SK-N-DZ (cell line): ENCODE measurements at regions not wholly inside any gene's neighbourhood (a gene's known extent, or its start where the extent isn't known, plus 50 kb on each side); places are given as distances from the start of the nearest gene placed in this dataset.

Experiments used
- DNase-seq: peaks from one replicate; pipeline ENCODE4 v3.0.0-alpha.2; 2015; ENCODE audit warnings: low spot score

DNA sequence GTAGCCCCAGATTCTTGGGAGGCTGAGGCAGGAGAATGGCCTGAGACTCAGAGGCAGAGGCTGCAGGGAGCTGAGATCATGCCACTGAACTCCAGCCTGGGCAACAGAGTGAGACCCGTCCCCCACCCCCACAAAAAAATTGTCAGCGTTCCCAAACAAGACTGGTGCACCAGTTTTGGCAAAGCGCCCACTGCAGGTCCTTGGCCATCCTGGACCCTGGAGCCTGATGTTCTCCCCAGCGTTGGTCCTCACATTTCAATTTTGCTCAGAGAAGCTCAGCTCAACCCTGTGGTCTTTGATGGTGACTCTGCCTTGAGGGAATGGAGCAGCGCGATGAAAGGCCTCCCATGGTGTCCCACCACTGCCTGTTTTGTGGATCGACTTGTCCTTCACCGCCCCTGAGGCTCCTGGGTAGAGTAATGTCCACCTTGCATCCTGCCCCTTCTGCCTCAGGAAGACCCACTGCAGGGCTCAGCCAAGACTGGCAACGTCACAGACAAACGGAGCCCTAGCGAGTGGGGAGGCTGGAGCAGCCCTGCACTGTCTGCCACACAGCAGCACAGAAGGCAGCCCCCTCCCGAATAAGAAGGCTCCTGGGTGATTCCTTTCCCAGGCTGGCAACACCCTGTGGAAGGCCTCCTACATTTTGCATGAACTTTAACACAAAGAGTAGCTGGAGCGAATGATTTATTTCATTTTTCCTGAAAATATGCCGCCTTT, 410.9 kb downstream of the TCERG1L start:
- no peak for DNase-seq

DNA sequence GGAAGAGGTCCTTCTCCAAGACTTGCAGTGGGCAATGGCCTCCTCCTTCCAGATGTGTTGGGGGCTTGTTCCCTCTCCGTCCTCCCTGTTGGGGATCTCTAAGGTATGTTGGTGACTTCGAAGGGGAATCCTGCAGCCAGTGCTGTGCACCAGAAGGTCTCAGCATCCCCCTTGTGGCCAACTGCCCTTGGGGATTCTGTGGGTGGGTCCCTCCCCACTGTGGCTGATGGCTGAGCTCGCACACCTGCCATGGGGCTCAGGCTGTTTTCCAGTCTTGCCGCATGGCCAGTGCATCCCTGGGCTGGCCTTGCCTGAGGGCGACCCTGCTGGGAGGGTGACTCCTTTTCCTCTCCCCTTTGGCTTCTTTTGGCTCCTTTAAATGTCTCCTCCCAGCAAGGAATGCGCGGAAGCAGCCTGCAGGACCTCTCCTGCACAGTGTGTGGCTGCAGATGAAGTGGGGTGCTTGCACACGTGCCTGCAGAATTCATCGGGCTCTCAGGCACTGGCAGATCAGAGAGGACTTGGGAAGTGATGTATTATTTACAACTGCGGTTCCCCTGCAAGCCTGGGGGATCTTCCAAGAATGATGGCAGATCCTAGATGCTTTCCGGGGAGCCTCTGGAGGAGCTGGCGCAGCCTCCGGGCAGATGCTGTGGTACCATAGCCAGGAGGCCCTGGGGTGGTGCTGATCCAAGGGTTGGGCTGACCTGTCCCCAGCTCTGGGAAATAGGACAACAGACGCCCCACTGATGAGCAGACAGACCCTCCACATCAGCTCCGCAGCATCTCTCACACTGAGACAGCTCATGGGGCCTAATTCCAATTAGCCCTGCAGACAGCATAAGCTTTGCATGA, 410.0 kb downstream of the TCERG1L start:
- no peak for DNase-seq

DNA sequence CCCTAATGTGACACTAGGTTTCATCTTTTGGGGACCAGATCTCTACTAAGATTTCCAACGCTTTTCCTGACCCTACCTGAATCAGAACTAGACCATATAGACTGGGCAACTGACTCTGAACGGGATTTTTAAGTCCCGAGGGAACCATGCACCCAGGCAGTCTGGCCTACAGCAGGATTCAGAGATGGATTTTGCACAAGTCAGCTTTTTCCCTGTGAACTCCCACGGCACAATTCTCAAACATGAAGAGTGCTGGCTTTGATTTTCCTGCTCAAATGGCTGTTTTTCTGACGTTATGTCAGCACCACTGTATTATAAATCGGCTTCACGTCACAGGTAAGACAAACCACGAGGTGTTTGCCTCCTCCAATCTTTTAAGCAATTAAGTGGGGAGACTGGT, 409.1 kb downstream of the TCERG1L start:
- no peak for DNase-seq

DNA sequence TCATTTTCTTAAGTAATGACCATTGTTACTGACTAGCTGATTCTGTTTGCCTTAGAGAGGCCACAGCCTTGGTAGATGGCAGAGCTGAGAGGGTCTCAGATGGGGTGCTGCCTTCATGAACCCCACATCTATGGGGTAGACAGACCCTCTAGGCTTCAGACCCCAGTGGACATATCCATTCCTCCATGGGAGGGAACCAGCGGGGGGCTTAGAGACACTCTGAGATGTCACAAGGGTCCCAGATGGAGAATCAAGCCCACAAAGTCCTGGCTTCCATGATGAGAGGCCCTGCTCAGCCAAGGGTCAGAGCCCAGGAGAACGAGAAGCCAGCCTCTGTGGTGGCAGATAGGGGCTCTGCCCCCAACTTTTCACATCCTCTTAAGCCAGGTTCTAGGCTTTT, 408.6 kb downstream of the TCERG1L start:
- no peak for DNase-seq

DNA sequence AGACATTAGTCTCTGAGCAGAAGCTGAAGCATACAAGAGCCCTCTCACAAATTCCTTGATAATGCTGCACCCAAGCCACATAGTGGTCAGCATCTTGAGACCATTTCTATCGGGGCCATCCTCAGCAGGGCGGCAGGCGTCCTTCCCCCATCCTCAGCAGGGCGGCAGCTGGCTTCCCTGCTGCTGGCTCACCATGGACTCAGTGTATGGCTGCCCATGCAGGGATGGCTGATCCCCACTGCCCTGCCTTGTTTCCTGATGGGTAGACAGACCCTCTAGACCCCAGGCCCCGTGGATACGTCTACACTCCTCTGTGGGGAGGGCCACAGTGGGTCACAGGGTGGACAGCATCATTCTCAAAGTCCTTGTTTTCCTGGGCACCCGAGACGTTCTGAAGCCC, 406.8 kb downstream of the TCERG1L start:
- no peak for DNase-seq

DNA sequence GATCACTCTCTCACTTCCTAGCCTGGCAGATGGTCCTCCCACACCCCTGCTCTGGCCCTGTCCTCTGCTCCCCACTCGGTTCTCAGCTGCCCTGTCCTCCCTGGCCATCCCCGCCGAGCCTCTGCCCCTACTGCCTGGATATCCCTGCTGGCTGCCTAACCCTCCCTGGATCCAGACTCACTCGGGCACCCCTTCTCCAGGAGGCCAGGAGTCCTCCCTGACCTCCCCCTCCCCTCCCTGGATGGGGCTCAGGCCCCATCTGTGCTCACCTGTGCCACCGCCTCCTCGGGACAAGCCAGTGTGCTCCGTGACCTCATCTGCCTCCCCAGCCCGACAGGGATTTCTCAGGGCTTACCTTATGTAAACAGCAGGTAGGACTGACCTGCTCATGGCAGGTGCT, 406.1 kb downstream of the TCERG1L start:
- DNase-seq, result no peak

DNA sequence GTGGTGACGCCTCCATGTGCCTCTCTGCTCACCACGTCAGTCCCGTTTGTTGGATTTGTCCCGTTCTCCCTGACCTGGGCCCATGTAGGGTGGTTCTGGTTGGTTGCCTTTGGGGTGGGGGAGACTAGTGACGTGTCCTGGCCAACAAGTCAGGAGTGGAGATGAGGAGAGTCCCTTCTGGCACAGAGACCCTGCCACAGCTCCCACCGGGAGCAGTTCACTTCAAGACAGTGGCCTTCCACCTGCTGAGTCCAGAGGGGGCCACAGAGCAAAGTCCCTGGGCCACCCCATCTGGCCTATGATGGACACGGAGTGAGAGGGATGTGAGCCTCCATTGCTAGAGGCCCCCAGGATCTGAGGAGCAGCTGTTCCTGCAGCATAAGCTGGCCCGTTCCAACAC, 405.6 kb downstream of the TCERG1L start:
- DNase-seq, result no peak

DNA sequence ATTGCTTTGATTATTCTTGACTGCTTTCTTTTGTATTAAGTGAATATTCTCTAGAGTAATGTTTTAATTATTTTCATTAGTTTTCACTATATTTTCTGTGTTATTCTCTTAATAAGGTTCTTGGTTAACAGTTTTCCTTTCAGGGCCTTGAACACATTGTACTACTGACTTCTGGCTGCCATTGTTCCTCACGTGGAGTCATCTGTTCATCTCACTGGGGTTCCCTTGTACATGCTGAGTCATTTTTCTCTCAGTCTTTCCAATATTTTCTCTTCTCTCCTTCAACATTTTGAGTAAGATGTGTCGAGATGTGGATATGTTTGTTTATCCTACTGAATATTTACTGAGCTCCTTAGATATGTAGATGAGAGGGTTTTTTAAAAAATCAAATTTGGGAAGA, 400.7 kb downstream of the TCERG1L start:
- DNase-seq, result no peak

DNA sequence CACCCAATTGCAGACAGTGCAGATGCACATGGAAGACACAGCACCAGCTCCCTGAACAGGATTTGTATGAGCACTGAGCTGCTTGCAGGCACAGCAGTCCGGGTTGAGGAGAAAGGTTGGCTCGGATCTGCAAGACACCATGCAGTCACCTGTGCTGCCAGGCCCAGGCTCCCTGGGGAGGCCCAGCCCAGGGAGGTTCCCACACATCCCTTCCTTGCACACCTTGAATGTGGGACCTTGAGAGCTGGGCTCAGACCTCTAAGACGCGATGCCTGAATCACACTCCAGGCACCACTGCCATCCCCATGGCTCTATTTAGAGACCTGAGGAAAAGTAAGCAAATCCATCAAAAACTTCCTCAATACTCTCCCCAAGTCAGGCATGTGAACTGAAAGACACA, 397.7 kb downstream of the TCERG1L start:
- no peak for DNase-seq

DNA sequence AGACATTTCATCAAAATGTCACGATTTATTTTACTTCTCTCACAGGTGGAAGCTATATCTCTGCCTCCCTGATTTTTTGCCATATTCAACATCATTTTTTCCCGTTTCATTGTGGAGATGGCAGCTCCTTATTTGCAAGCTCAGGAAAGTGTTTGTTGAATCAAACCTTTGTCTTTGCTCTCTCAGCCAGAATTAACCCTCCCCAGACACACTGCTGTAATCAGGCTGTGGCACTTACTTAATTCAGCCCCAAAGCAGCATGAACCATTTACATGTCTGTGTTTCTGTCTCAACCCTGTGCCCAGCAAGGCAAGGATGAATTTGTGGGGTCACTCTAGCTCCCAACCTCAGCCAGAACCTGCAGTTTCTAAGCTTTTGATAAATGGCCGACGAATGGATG, 397.2 kb downstream of the TCERG1L start:
- no peak for DNase-seq

DNA sequence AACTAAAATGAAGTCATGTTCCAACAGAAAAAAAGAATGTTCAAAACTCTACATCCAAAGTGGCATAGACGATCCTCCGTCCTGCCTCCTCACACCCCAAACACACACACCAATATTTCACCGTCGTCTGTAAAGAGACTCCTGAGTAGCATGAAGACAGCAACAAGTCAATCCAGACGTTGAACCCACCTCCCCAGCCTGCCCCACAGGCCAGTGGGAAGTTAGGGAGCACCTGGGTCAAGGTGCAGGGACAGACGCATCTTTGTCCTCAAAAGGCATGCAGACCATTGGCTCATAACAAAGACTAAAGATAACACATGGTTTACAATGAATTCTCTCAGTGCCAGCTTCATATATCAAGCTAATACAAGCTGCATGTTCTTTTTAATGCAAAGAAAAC, 396.5 kb downstream of the TCERG1L start:
- DNase-seq, result no peak

DNA sequence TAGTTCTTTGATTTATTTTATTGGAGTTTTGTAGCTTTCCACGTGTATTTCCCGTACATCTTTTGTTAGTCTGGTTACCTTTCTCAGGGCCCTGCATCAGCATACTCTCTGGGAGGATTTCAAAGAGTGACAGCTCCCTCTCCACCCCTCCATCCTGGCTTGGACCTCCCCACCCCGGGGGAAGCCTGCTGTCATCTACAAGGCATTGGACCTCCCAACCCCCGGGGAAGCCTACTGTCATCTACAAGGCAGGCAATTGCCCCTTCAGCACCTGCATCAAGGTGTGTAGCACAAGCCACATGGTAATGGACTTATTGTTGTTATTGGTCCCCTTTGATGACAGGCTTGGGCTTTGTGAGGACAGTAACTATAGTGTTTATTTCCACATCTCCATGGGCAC, 390.1 kb downstream of the TCERG1L start:
- DNase-seq, result no peak

DNA sequence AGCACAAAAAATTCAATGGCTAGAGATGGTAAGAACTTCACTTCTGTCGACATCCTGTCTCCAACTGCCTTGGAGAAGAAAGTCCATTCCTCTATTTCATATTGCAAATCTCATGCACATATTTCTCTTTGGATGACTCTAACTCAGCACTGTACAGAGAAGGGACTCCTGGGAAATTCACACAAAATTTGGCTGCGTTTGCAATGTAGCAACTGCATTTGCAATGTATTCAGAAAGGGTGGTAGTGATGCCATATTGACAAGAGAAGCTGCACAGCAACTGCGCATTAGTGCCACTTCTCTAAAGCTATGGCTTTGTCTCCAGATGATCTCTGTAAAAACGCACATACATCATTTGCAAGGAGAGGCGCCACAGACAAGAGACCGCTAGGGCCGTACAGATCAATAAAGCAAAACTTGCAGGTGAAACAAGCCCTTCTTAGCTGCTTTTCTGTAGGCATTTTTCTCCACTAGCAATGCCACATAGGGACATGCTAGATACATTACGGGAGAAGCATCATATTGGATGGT, 389.5 kb downstream of the TCERG1L start:
- DNase-seq, result no peak

DNA sequence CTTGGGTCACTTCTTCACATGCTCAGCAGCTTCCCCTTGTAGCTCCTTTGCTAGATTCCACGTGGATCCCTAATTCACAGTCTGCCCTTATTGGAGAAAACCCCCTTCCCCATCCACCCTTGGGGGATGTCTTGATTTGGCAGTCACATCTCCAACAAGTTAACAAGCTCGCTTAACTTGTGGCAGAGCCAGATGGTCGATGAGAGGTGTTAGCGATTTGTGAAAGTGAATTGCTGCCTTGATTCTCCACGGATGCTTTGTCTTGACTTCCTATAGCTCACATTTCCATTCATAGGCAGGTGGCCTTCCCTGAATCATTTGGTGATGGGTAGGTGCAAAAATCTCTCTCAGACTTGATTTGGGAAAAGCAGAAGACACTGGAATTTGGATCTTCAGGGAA, 387.9 kb downstream of the TCERG1L start:
- DNase-seq, result no peak

DNA sequence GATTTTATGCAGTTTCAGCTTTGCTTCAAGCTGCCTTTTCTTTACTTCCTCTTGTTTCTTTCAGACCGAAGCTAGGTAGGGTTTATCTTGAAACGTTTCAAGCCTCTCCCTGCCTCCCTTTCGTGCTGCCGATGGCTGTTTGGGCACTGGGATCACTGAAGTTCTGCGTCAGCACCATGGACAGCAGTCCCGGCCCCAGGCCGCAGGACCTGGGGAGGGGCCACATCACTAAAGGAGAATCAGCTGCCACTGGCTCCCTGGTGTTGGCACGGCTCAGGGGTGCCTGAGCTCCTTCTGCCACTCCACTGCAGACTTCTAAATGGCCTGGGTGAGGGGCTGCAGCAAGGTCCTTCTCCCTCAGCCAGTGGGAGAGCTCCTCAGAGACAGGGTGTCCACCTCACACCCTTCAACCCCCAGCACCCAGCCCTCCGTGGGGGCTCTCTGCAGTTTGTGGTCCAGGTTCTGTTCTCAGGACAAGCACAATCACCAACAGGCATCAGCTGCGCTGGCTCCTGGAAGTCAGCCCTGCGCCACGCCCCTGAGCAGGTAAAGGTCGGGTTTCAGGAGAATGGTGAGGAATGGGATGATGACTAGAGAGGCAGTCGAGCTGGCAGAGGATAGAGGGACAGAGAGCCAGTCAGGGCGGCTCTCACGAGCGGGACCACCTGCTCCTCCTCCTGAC, 387.2 kb downstream of the TCERG1L start:
- no peak for DNase-seq

DNA sequence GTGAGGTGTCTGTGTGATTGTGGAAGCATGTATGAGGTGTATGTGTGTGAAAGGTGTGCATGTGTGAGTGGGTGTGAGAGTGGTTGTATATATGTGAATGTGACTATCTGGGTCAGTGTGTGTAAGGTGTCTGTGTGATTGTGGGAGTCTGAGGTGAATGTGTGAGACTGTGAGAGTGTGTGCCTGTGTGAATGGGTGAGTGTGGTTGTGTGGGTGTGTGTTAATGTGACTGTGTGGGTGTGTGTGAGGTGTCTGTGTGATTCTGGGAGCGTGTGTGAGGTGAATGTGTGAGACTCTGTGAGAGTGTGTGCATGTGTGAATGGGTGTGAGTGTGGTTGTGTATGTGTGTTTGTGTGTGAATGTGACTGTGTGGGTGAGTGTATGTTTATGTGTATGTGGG, 385.1 kb downstream of the TCERG1L start:
- DNase-seq, result no peak

DNA sequence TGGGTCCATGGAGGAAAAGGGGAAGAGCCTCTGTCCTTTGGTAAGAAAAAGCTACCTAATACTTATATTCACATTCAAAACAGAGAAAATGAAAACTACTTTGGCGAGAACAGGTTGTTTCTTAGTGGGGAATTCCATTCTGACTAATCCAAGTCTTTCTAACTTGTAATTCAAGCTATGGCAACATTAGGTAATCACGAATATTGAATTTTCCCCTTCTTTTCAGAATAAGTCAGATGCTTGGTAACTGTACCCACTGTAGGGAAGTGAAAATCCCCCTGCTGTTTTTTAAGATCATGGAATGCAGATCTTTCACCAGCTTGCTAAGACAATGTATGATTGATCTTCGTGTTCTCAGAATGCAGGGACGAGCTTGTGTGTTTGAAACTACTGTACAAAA, 384.4 kb downstream of the TCERG1L start:
- no peak for DNase-seq

DNA sequence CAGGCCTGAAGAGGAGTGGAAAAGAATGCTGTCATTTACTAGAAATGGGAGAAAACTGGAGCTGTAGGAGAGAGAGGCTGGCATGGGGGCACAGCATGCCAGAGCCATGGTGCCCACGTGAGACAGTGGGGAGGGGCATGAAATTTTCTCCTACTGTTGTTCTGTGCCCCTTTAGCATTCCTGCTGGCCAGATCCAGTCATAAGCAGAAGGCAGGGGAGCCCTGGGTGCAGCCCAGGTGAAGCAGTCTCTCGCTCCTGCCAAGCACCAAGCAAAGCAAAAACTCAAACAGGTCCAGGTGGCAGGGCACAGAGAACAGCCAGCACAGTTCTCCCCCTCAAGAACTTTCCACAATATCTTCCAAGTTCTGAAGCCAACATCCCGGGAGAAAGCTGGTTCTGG, 383.2 kb downstream of the TCERG1L start:
- DNase-seq, result no peak

DNA sequence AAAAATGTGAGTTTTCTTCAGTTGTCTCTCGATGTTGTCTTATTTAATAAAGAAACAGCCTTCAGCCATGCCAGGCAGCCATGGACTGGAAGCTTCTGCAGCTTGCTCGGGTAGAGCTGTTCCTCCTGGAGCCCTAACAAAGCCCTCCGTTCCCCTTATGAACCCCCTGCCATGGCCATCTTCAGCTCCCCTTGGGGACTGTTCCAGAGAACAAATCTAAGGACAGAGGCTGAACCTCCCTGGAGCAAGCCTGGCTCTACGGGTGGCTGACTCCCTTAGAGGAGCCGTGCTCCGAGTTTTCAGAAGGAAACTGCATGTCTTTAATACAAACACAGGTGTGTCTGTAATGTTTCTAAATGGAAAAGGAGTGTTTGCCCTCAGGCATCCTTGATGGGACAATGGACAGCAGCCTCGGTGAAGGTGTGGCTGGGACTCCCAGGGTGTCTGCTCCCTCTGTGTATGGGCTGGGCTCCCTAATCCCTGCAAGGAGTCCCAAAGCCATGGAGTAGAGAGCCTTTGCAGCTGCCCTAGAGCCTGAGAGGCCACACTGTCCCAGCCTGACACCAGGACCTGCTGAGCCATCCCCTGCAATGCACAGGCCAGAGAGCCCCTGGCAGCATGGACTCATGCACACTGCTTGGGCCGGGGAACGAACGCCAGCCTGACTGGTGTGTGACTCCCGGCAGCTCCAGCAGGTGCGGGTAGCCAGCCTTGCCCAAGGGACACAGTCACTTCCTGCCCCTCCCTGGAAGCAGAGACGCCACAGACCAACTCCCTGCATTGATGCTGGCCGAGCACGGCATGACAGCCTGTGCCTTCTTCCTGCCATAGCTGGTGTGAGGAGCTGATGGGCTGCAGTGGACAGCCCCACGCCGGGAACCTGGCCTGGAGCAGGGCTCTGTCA, 381.8 kb downstream of the TCERG1L start:
- no peak for DNase-seq

DNA sequence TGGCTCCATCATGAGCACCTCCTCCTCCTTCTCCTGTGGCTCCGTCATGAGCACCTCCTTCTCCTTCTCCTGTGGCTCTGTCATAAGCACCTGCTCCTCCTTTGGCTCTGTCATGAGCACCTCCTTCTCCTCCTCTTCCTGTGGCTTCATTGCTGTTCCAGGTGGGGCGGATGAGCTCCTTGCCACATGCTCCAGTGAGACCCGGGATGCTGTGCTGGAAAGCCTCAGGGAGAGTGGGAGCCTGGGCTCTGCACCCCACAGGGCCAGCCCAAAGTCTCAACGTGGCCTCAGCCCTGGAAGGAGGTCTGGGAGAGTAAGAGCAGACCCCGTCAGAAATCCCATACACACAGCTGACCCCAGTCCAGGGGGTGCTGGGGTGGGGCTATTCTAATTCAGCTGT, 380.7 kb downstream of the TCERG1L start:
- no peak for DNase-seq

DNA sequence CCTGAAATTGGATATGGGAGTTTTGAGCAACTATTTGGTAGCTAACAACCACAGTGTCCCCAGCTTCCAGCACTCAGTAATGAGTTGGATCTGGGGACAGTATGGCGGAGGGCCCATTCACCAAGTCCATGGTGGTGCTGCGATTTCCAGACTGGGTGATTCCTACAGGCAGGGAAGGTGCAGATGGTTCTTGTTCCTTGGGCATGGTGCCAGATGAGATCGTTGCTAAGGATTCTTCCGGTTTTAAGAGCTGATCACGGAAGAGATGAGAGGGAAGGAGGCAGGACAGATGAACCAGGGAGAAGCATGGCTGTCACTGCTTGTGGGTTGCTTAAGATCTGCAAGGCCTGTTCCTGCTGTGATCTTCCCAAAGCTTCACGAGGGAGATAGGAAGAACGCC, 380.3 kb downstream of the TCERG1L start:
- no peak for DNase-seq
